Liver (tissue), 8 donors: ENCODE measurements at regions not wholly inside any gene's neighbourhood (a gene's known extent, or its start where the extent isn't known, plus 50 kb on each side); places are given as distances from the start of the nearest gene placed in this dataset.

Experiments used
- DNase-seq: peaks from one replicate; pipeline ENCODE4 v3.0.0-alpha.2; 2017; ENCODE audit warnings: low spot score
- H3K27ac ChIP-seq, 2 donors: one replicate each; pipeline ENCODE4 v1.7.0; 2013; ENCODE audit warnings: inconsistent platforms in 2 of 2, low read length in 2 of 2, control low read depth in 1 of 2, low read depth in 1 of 2, mild to moderate bottlenecking in 1 of 2
- H3K27me3 ChIP-seq, 4 donors: one replicate each; pipeline versions ENCODE4 v1.6.1 to v1.7.0; 2013; ENCODE audit warnings: low read length in 3 of 4, inconsistent platforms in 1 of 4, mild to moderate bottlenecking in 1 of 4, moderate library complexity in 1 of 4; ENCODE audit not compliant: control insufficient read depth in 4 of 4, insufficient read depth in 4 of 4
- H3K36me3 ChIP-seq, 4 donors: one replicate each; pipeline versions ENCODE4 v1.6.1 to v1.7.0; 2013; ENCODE audit warnings: low read length in 3 of 4, mild to moderate bottlenecking in 3 of 4, low read depth in 1 of 4, moderate library complexity in 1 of 4; ENCODE audit not compliant: control insufficient read depth in 4 of 4, insufficient read depth in 3 of 4
- H3K4me1 ChIP-seq, 4 donors: one replicate each; pipeline versions ENCODE4 v1.6.1 to v1.7.0; 2013; ENCODE audit warnings: low read length in 3 of 4, mild to moderate bottlenecking in 3 of 4, moderate library complexity in 1 of 4; ENCODE audit not compliant: control insufficient read depth in 4 of 4, insufficient read depth in 4 of 4
- H3K4me3 ChIP-seq, 3 donors: one replicate each; pipeline versions ENCODE4 v1.6.1 to v1.7.0; 2013; ENCODE audit warnings: low read length in 3 of 3, control low read depth in 1 of 3, low read depth in 1 of 3, mild to moderate bottlenecking in 1 of 3
- H3K9ac ChIP-seq, 2 donors: one replicate each; pipeline ENCODE4 v1.7.0; 2013; ENCODE audit warnings: low read length in 2 of 2, mild to moderate bottlenecking in 2 of 2, moderate library complexity in 2 of 2, control low read depth in 1 of 2, low read depth in 1 of 2
- H3K9me3 ChIP-seq, 4 donors: one replicate each; pipeline versions ENCODE4 v1.6.1 to v1.7.0; 2013; ENCODE audit warnings: low read length in 3 of 4; ENCODE audit not compliant: control insufficient read depth in 4 of 4
- ATF3 ChIP-seq: IDR thresholded peaks from 2 replicates; pipeline ENCODE4 v1.6.1; 2016; ENCODE audit warnings: antibody characterized with exemption
- CTCF ChIP-seq: fragments of 150-350 bp; IDR thresholded peaks from 2 replicates; pipeline ENCODE4 v1.5.1; 2017; ENCODE audit warnings: improper control_type of control experiment, low read depth, low read length; ENCODE audit not compliant: missing input control
- FOXA2 ChIP-seq: IDR thresholded peaks from 2 replicates; pipeline ENCODE4 v1.6.1; 2016; ENCODE audit warnings: antibody characterized with exemption
- GABPA ChIP-seq, 2 donors: IDR thresholded peaks in 1 of 2; conservative IDR thresholded peaks in 1 of 2; 2 replicates each; pipeline ENCODE4 v1.6.1; 2016; ENCODE audit warnings: antibody characterized with exemption in 2 of 2, mild to moderate bottlenecking in 1 of 2, moderate library complexity in 1 of 2
- HNF4A ChIP-seq, 2 donors: conservative IDR thresholded peaks; 2 replicates each; pipeline ENCODE4 v1.6.1; 2016; ENCODE audit warnings: antibody characterized with exemption in 2 of 2, mild to moderate bottlenecking in 2 of 2
- MAX ChIP-seq: IDR thresholded peaks from 2 replicates; pipeline ENCODE4 v1.6.1; 2016; ENCODE audit warnings: antibody characterized with exemption
- NR2F2 ChIP-seq: IDR thresholded peaks from 2 replicates; pipeline ENCODE4 v1.6.1; 2016; ENCODE audit warnings: antibody characterized with exemption
- REST ChIP-seq: IDR thresholded peaks from 2 replicates; pipeline ENCODE4 v1.6.1; 2016; ENCODE audit warnings: antibody characterized with exemption, mild to moderate bottlenecking
- SP1 ChIP-seq: IDR thresholded peaks from 2 replicates; pipeline ENCODE4 v1.6.1; 2018; ENCODE audit warnings: antibody characterized with exemption, mild to moderate bottlenecking
- YY1 ChIP-seq: IDR thresholded peaks from 2 replicates; pipeline ENCODE4 v1.6.1; 2016; ENCODE audit warnings: antibody characterized with exemption, mild to moderate bottlenecking
- ZBTB33 ChIP-seq: IDR thresholded peaks from 2 replicates; pipeline ENCODE4 v1.6.1; 2016; ENCODE audit warnings: antibody characterized with exemption
- WGBS: extraction: QIAGEN DNeasy Blood & Tissue Kit; methylation state at CpG from one replicate; pipeline ENCODE4 v1.1.7; 2013; 5-methylcytosine and 5-hydroxymethylcytosine counted together
- donor health status: healthy.
- donor health status: healthy.
- donor health status: healthy.
- donor health status: healthy.
- donor health status: healthy.

- 52% methylated on average over 3 of the region's 3 CpGs for WGBS
- no peaks in the 10 kb centered on the region for H3K4me1 ChIP-seq
- H3K4me3 ChIP-seq: no peak overlapping the region
- DNase-seq: no peak
- peaks cover 0 to 10% (median 0%) of the 10 kb centered on the region in 4 donors for H3K9me3 ChIP-seq
- H3K36me3 ChIP-seq: no peaks in the 10 kb centered on the region
- no peaks in the 10 kb centered on the region for H3K27me3 ChIP-seq
- no peak overlapping the region for H3K9ac ChIP-seq
- no peak for TF ChIP-seq YY1
- TF ChIP-seq SP1: no peak
- TF ChIP-seq ATF3: no peak
- TF ChIP-seq HNF4A (conservative IDR thresholded peaks at IDR 0.05): no peak
- no peak for TF ChIP-seq CTCF
- TF ChIP-seq REST: no peak
- no peak for TF ChIP-seq MAX
- TF ChIP-seq FOXA2: no peak
- no peak overlapping the region for H3K27ac ChIP-seq
Measured at GRCh38 chr3:152768478-152768877, 66.5 kb upstream of the P2RY1 start.

- Histone ChIP-seq H3K9ac (no peak overlapping the region), H3K27ac (no peak overlapping the region), H3K27me3 (no peaks in the 10 kb centered on the region), H3K4me1 (no peaks in the 10 kb centered on the region), H3K9me3 (peaks cover 0 to 5% (median 0%) of the 10 kb centered on the region in 4 donors), H3K4me3 (no peak overlapping the region), H3K36me3 (no peaks in the 10 kb centered on the region)
- TF ChIP-seq YY1: no peak
- TF ChIP-seq MAX: no peak
- TF ChIP-seq HNF4A (conservative IDR thresholded peaks at IDR 0.05): no peak
- TF ChIP-seq NR2F2: no peak
- TF ChIP-seq GABPA (IDR thresholded peaks at IDR 0.05 in 1 of 2, conservative IDR thresholded peaks at IDR 0.05 in 1 of 2): no peak
- TF ChIP-seq ATF3: no peak
- no peak for TF ChIP-seq FOXA2
- no peak for TF ChIP-seq SP1
- TF ChIP-seq ZBTB33: no peak
- DNase-seq: no peak
Measured at GRCh38 chr3:152769523-152769922, 65.4 kb upstream of the P2RY1 start.
